ENCODE measurements at regions not wholly inside any gene's neighbourhood (a gene's known extent, or its start where the extent isn't known, plus 50 kb on each side); places are given as distances from the start of the nearest gene placed in this dataset.
"Not testable (repeated sequence)": the region's sequence is repeated elsewhere in the genome, so short reads cannot be mapped to it uniquely, and the experiment has no call there.

DNA sequence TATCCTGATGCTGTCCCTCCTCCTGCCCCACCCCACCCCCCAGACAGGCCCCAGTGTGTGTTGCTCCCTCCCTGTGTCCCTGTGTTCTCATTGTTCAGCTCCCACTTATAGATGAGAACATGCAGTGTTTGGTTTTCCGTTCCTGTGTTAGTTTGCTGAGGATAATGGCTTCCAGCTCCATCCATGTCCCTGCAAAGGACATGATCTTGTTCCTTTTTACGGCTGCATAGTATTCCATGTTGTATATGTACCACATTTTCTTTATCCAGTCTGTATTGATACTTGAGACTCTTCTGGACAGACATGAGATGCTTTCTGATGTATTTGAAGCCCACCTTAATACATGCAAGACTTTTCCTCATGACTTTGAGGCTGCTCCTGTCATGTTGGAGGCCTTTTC lies 91.8 kb upstream of the USP9X start:
- TF ChIP-seq, protein P1, sequence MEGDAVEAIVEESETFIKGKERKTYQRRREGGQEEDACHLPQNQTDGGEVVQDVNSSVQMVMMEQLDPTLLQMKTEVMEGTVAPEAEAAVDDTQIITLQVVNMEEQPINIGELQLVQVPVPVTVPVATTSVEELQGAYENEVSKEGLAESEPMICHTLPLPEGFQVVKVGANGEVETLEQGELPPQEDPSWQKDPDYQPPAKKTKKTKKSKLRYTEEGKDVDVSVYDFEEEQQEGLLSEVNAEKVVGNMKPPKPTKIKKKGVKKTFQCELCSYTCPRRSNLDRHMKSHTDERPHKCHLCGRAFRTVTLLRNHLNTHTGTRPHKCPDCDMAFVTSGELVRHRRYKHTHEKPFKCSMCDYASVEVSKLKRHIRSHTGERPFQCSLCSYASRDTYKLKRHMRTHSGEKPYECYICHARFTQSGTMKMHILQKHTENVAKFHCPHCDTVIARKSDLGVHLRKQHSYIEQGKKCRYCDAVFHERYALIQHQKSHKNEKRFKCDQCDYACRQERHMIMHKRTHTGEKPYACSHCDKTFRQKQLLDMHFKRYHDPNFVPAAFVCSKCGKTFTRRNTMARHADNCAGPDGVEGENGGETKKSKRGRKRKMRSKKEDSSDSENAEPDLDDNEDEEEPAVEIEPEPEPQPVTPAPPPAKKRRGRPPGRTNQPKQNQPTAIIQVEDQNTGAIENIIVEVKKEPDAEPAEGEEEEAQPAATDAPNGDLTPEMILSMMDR (conservative IDR thresholded peaks at IDR 0.05 in 1 of 2, IDR thresholded peaks at IDR 0.05 in 1 of 2; ENCODE audit: extremely low read depth in 1 of 2, insufficient read depth in 1 of 2, low read depth in 1 of 2, low read length in 2 of 2): not testable (repeated sequence)
- TF ChIP-seq EZH2 (IDR thresholded peaks at IDR 0.05; ENCODE audit: borderline replicate concordance, low read length): not testable (repeated sequence)

Data from mammary epithelial cell (primary cell).